K562 (cell line): ENCODE measurements at regions not wholly inside any gene's neighbourhood (a gene's known extent, or its start where the extent isn't known, plus 50 kb on each side); places are given as distances from the start of the nearest gene placed in this dataset.

Experiments used
- BRD9 ChIP-seq: fragments of 450-650 bp; IDR thresholded peaks from 2 replicates; pipeline ENCODE4 v1.6.1; 2018; ENCODE audit warnings: low read depth; ENCODE audit not compliant: partially characterized antibody
- CBX2 ChIP-seq: fragments of 200-600 bp; sonication (generic); IDR thresholded peaks from one replicate; pipeline ENCODE4 v1.6.1; 2012; ENCODE audit warnings: mild to moderate bottlenecking, low read length, inconsistent platforms; ENCODE audit not compliant: insufficient read depth, poor library complexity, severe bottlenecking
- EGR1 ChIP-seq: fragments of 450-650 bp; conservative IDR thresholded peaks from 2 replicates; pipeline ENCODE4 v1.6.1; 2017; ENCODE audit warnings: mild to moderate bottlenecking
- FOXO4 ChIP-seq: fragments of 450-650 bp; formaldehyde crosslinking; IDR thresholded peaks from 2 replicates; pipeline ENCODE4 v1.4.0; 2020; ENCODE audit warnings: mild to moderate bottlenecking, moderate library complexity
- KLF13 ChIP-seq: fragments of 450-650 bp; IDR thresholded peaks from 2 replicates; pipeline ENCODE4 v1.6.1; 2016; ENCODE audit warnings: missing genetic modification characterization, low read depth, mild to moderate bottlenecking, missing compliant biosample characterization, moderate library complexity, borderline replicate concordance
- RBM14 ChIP-seq: fragments of 200-400 bp; formaldehyde crosslinking; IDR thresholded peaks from 2 replicates; pipeline ENCODE4 v1.6.1; 2018; ENCODE audit warnings: low read depth, mild to moderate bottlenecking, low read length, moderate library complexity, borderline replicate concordance; ENCODE audit not compliant: insufficient read depth
- RNF2 ChIP-seq: sonication (generic); IDR thresholded peaks from 2 replicates; pipeline ENCODE4 v1.6.1; 2016
- RUNX1 ChIP-seq: sonication (generic); IDR thresholded peaks from 2 replicates; pipeline ENCODE4 v1.6.1; 2016; ENCODE audit warnings: antibody characterized with exemption, low read depth
- SETDB1 ChIP-seq: IDR thresholded peaks from one replicate; pipeline ENCODE4 v1.6.1; 2012; ENCODE audit warnings: low read length, control low read depth, inconsistent platforms
- SP2 ChIP-seq: IDR thresholded peaks from 2 replicates; pipeline ENCODE4 v1.6.1; 2011; ENCODE audit warnings: mild to moderate bottlenecking, low read depth, low read length, moderate library complexity; ENCODE audit not compliant: poor library complexity, severe bottlenecking; ENCODE audit errors: extremely low read depth
- TAF1 ChIP-seq: IDR thresholded peaks from 2 replicates; pipeline ENCODE4 v1.6.1; 2011; ENCODE audit warnings: mild to moderate bottlenecking, low read length, moderate library complexity; ENCODE audit not compliant: insufficient read depth, control insufficient read depth, severe bottlenecking; ENCODE audit errors: extremely low read depth
- ZFPM2 ChIP-seq: fragments of 250-450 bp; sonication (Bioruptor Pico); IDR thresholded peaks from 2 replicates; pipeline ENCODE4 v1.5.1; 2022; ENCODE audit warnings: mild to moderate bottlenecking
- ZNF133 ChIP-seq: fragments of 250-450 bp; sonication (Bioruptor Pico); IDR thresholded peaks from 2 replicates; pipeline ENCODE4 v1.4.0; 2020; ENCODE audit warnings: mild to moderate bottlenecking
- ZNF398 ChIP-seq: fragments of 250-450 bp; sonication (Bioruptor Pico); IDR thresholded peaks from 2 replicates; pipeline ENCODE4 v1.8.0; 2021; ENCODE audit warnings: moderate library complexity, mild to moderate bottlenecking, inconsistent platforms
- ZNF444 ChIP-seq: fragments of 250-450 bp; sonication (Bioruptor Pico); IDR thresholded peaks from 2 replicates; pipeline ENCODE4 v1.4.0; 2020; ENCODE audit warnings: mild to moderate bottlenecking, moderate library complexity
- ZNF445 ChIP-seq: fragments of 250-450 bp; sonication (Bioruptor Pico); IDR thresholded peaks from 2 replicates; pipeline ENCODE4 v1.4.0; 2020; ENCODE audit warnings: low read depth, mild to moderate bottlenecking, moderate library complexity
- ZNF668 ChIP-seq: fragments of 250-450 bp; sonication (Bioruptor Pico); IDR thresholded peaks from 2 replicates; pipeline ENCODE4 v1.8.0; 2022; ENCODE audit warnings: mild to moderate bottlenecking, inconsistent platforms
- ZNF764 ChIP-seq: fragments of 250-450 bp; sonication (Bioruptor Pico); IDR thresholded peaks from 2 replicates; pipeline ENCODE4 v1.4.0; 2020; ENCODE audit warnings: low read depth, mild to moderate bottlenecking, moderate library complexity
- TF ChIP-seq, protein P1 (sequence below): fragments of 250-450 bp; sonication (Bioruptor Pico); IDR thresholded peaks from 2 replicates; pipeline ENCODE4 v1.4.0; 2020; ENCODE audit warnings: mild to moderate bottlenecking, moderate library complexity
- TF ChIP-seq, protein P2 (sequence below): sonication (generic); formaldehyde crosslinking; IDR thresholded peaks from 2 replicates; pipeline ENCODE4 v1.8.1; 2022; ENCODE audit warnings: missing genetic modification reagents
- TF ChIP-seq, protein P3 (sequence below): fragments of 250-450 bp; sonication (Bioruptor Pico); IDR thresholded peaks from 2 replicates; pipeline ENCODE4 v1.5.0; 2020; ENCODE audit warnings: mild to moderate bottlenecking, borderline replicate concordance

GRCh38 chr7:106534271-106534846 lies 126.6 kb downstream of the CCDC71L start (continued):
- TF ChIP-seq ZNF398 (CRISPR knock-in tag) (no peak), ZNF445 (CRISPR knock-in tag) (no peak), TAF1 (no peak), ZNF668 (CRISPR knock-in tag) (no peak), EGR1 (no peak; the same call in 1 of the 2 replicates), CBX2 (no peak), ZNF764 (CRISPR knock-in tag) (no peak), ZNF444 (CRISPR knock-in tag) (no peak), KLF13 (tag) (no peak), SP2 (no peak), ZFPM2 (CRISPR knock-in tag) (no peak; the same call in 1 of the 2 replicates), RUNX1 (no peak), ZNF133 (CRISPR knock-in tag) (no peak), RNF2 (no peak), FOXO4 (CRISPR knock-in tag) (no peak), BRD9 (peak; percentile 81), SETDB1 (no peak), RBM14 (no peak)
- TF ChIP-seq, protein P1, sequence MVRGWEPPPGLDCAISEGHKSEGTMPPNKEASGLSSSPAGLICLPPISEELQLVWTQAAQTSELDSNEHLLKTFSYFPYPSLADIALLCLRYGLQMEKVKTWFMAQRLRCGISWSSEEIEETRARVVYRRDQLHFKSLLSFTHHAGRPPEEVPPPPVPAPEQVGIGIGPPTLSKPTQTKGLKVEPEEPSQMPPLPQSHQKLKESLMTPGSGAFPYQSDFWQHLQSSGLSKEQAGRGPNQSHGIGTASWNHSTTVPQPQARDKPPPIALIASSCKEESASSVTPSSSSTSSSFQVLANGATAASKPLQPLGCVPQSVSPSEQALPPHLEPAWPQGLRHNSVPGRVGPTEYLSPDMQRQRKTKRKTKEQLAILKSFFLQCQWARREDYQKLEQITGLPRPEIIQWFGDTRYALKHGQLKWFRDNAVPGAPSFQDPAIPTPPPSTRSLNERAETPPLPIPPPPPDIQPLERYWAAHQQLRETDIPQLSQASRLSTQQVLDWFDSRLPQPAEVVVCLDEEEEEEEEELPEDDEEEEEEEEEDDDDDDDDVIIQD (CRISPR knock-in tag): no peak
- TF ChIP-seq, protein P2, sequence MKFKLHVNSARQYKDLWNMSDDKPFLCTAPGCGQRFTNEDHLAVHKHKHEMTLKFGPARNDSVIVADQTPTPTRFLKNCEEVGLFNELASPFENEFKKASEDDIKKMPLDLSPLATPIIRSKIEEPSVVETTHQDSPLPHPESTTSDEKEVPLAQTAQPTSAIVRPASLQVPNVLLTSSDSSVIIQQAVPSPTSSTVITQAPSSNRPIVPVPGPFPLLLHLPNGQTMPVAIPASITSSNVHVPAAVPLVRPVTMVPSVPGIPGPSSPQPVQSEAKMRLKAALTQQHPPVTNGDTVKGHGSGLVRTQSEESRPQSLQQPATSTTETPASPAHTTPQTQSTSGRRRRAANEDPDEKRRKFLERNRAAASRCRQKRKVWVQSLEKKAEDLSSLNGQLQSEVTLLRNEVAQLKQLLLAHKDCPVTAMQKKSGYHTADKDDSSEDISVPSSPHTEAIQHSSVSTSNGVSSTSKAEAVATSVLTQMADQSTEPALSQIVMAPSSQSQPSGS (CRISPR knock-in tag): no peak
- TF ChIP-seq, protein P3, sequence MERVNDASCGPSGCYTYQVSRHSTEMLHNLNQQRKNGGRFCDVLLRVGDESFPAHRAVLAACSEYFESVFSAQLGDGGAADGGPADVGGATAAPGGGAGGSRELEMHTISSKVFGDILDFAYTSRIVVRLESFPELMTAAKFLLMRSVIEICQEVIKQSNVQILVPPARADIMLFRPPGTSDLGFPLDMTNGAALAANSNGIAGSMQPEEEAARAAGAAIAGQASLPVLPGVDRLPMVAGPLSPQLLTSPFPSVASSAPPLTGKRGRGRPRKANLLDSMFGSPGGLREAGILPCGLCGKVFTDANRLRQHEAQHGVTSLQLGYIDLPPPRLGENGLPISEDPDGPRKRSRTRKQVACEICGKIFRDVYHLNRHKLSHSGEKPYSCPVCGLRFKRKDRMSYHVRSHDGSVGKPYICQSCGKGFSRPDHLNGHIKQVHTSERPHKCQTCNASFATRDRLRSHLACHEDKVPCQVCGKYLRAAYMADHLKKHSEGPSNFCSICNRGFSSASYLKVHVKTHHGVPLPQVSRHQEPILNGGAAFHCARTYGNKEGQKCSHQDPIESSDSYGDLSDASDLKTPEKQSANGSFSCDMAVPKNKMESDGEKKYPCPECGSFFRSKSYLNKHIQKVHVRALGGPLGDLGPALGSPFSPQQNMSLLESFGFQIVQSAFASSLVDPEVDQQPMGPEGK (CRISPR knock-in tag): no peak
